Ectodermal cell (in vitro differentiated cells): ENCODE measurements at regions not wholly inside any gene's neighbourhood (a gene's known extent, or its start where the extent isn't known, plus 50 kb on each side); places are given as distances from the start of the nearest gene placed in this dataset.

Experiments
- H3K27ac ChIP-seq: 2 replicates; pipeline ENCODE4 v1.7.0; 2013; ENCODE audit warnings: mild to moderate bottlenecking, low read depth, low read length; ENCODE audit not compliant: insufficient read depth, poor library complexity, severe bottlenecking
- H3K27me3 ChIP-seq: 2 replicates; pipeline ENCODE4 v1.7.0; 2013; ENCODE audit warnings: mild to moderate bottlenecking, low read length; ENCODE audit not compliant: insufficient read depth, control insufficient read depth, poor library complexity, severe bottlenecking
- H3K36me3 ChIP-seq: one replicate; pipeline ENCODE4 v1.7.0; 2013; ENCODE audit warnings: low read length; ENCODE audit not compliant: control insufficient read depth, insufficient read depth
- H3K4me1 ChIP-seq: one replicate; pipeline ENCODE4 v1.7.0; 2013; ENCODE audit warnings: low read length; ENCODE audit not compliant: control insufficient read depth, insufficient read depth
- H3K4me3 ChIP-seq: 2 replicates; pipeline ENCODE4 v1.7.0; 2013; ENCODE audit warnings: low read depth, low read length, control low read depth; ENCODE audit not compliant: insufficient read depth
- H3K9me3 ChIP-seq: 2 replicates; pipeline ENCODE4 v1.7.0; 2013; ENCODE audit warnings: mild to moderate bottlenecking, low read length, moderate library complexity; ENCODE audit not compliant: control insufficient read depth
- WGBS, 2 experiments: methylation state at CpG; one replicate each; pipeline ENCODE4 v1.1.7; 2013; ENCODE audit warnings: missing lambda C conversion rate in 2 of 2; 5-methylcytosine and 5-hydroxymethylcytosine counted together

- Histone ChIP-seq H3K36me3 (no peaks in the 10 kb centered on the region), H3K27ac (no peak overlapping the region), H3K4me3 (no peak overlapping the region), H3K9me3 (no peaks in the 10 kb centered on the region), H3K27me3 (no peaks in the 10 kb centered on the region), H3K4me1 (no peaks in the 10 kb centered on the region)
- 24 to 27% methylated on average over 25 of the region's 25 CpGs for WGBS, 2 experiments
These were observed 66.5 kb upstream of the CLMP start for GRCh38 chr11:123261345-123262106.

- Histone ChIP-seq H3K4me3 (no peak overlapping the region), H3K36me3 (no peaks in the 10 kb centered on the region), H3K27ac (no peak overlapping the region), H3K4me1 (peaks cover 8% of the 10 kb centered on the region), H3K27me3 (no peaks in the 10 kb centered on the region), H3K9me3 (no peaks in the 10 kb centered on the region)
- WGBS, 2 experiments: 95 to 96% methylated on average over 4 of the region's 4 CpGs
These were observed 65.6 kb upstream of the CLMP start for GRCh38 chr11:123260511-123261211.

- H3K27ac ChIP-seq: no peak overlapping the region
- H3K4me3 ChIP-seq: no peak overlapping the region
- no peaks in the 10 kb centered on the region for H3K36me3 ChIP-seq
- 66 to 76% methylated on average over 2 of the region's 2 CpGs for WGBS, 2 experiments
- H3K27me3 ChIP-seq: no peaks in the 10 kb centered on the region
- peaks cover 12% of the 10 kb centered on the region for H3K4me1 ChIP-seq
- H3K9me3 ChIP-seq: no peaks in the 10 kb centered on the region
These were observed 63.8 kb upstream of the CLMP start for GRCh38 chr11:123258877-123259276.

GRCh38 chr11:123257370-123257769, 62.3 kb upstream of the CLMP start:
- H3K27me3 ChIP-seq: no peaks in the 10 kb centered on the region
- H3K27ac ChIP-seq: no peak overlapping the region
- H3K36me3 ChIP-seq: no peaks in the 10 kb centered on the region
- no peak overlapping the region for H3K4me3 ChIP-seq
- peaks cover 12% of the 10 kb centered on the region for H3K4me1 ChIP-seq
- H3K9me3 ChIP-seq: no peaks in the 10 kb centered on the region
- 92 to 100% methylated on average over 3 to 5 of the region's 5 CpGs for WGBS, 2 experiments

- peaks cover 12% of the 10 kb centered on the region for H3K4me1 ChIP-seq
- peak overlapping the region; percentile 3 for H3K27ac ChIP-seq
- H3K27me3 ChIP-seq: no peaks in the 10 kb centered on the region
- no peaks in the 10 kb centered on the region for H3K9me3 ChIP-seq
- 24 to 37% methylated on average over 8 of the region's 8 CpGs for WGBS, 2 experiments
- no peak overlapping the region for H3K4me3 ChIP-seq
- no peaks in the 10 kb centered on the region for H3K36me3 ChIP-seq
These were observed 60.9 kb upstream of the CLMP start for GRCh38 chr11:123255909-123256308.

- no peak overlapping the region for H3K27ac ChIP-seq
- no peak overlapping the region for H3K4me3 ChIP-seq
- no peaks in the 10 kb centered on the region for H3K36me3 ChIP-seq
- H3K4me1 ChIP-seq: peaks cover 12% of the 10 kb centered on the region
- H3K27me3 ChIP-seq: no peaks in the 10 kb centered on the region
- no peaks in the 10 kb centered on the region for H3K9me3 ChIP-seq
- WGBS, 2 experiments: 98 to 99% methylated on average over 3 of the region's 3 CpGs
These were observed 59.3 kb upstream of the CLMP start for GRCh38 chr11:123254357-123254756.

- Histone ChIP-seq H3K4me1 (peaks cover 12% of the 10 kb centered on the region), H3K9me3 (no peaks in the 10 kb centered on the region), H3K27me3 (no peaks in the 10 kb centered on the region), H3K27ac (no peak overlapping the region), H3K36me3 (no peaks in the 10 kb centered on the region), H3K4me3 (no peak overlapping the region)
- 83 to 97% methylated on average over 2 of the region's 3 CpGs for WGBS, 2 experiments
These were observed 58.9 kb upstream of the CLMP start for GRCh38 chr11:123253911-123254310.

- no peak overlapping the region for H3K4me3 ChIP-seq
- 95 to 96% methylated on average over 8 of the region's 8 CpGs for WGBS, 2 experiments
- H3K9me3 ChIP-seq: no peaks in the 10 kb centered on the region
- H3K36me3 ChIP-seq: no peaks in the 10 kb centered on the region
- H3K27ac ChIP-seq: no peak overlapping the region
- no peaks in the 10 kb centered on the region for H3K27me3 ChIP-seq
- peaks cover 12% of the 10 kb centered on the region for H3K4me1 ChIP-seq
These were observed 58.2 kb upstream of the CLMP start for GRCh38 chr11:123253223-123253622.

- H3K4me3 ChIP-seq: no peak overlapping the region
- 90 to 91% methylated on average over 7 of the region's 7 CpGs for WGBS, 2 experiments
- peaks cover 12% of the 10 kb centered on the region for H3K4me1 ChIP-seq
- no peaks in the 10 kb centered on the region for H3K9me3 ChIP-seq
- H3K27me3 ChIP-seq: no peaks in the 10 kb centered on the region
- no peaks in the 10 kb centered on the region for H3K36me3 ChIP-seq
- H3K27ac ChIP-seq: no peak overlapping the region
These were observed 56.8 kb upstream of the CLMP start for GRCh38 chr11:123251657-123252344.
